Endodermal cell (in vitro differentiated cells): ENCODE measurements at regions not wholly inside any gene's neighbourhood (a gene's known extent, or its start where the extent isn't known, plus 50 kb on each side); places are given as distances from the start of the nearest gene placed in this dataset.

Experiments
- DNase-seq: peaks from one replicate; pipeline ENCODE4 v3.0.0-alpha.2; 2017
- H3K27ac ChIP-seq: 2 replicates; pipeline ENCODE4 v1.5.1; 2013; ENCODE audit warnings: mild to moderate bottlenecking, low read depth, low read length, moderate library complexity
- H3K27me3 ChIP-seq: 2 replicates; pipeline ENCODE4 v1.6.1; 2013; ENCODE audit warnings: mild to moderate bottlenecking, low read length, moderate library complexity; ENCODE audit not compliant: insufficient read depth, control insufficient read depth, poor library complexity, severe bottlenecking
- H3K36me3 ChIP-seq: 2 replicates; pipeline ENCODE4 v1.7.0; 2013; ENCODE audit warnings: mild to moderate bottlenecking, low read length, moderate library complexity; ENCODE audit not compliant: control insufficient read depth, insufficient read depth
- H3K4me1 ChIP-seq: one replicate; pipeline ENCODE4 v1.7.0; 2013; ENCODE audit warnings: low read length; ENCODE audit not compliant: control insufficient read depth, insufficient read depth
- H3K4me3 ChIP-seq: 2 replicates; pipeline ENCODE4 v1.5.1; 2013; ENCODE audit warnings: mild to moderate bottlenecking, low read length, moderate library complexity
- H3K9ac ChIP-seq: 2 replicates; pipeline ENCODE4 v1.6.1; 2013; ENCODE audit warnings: mild to moderate bottlenecking, low read length, moderate library complexity; ENCODE audit not compliant: poor library complexity, severe bottlenecking; ENCODE audit errors: extremely low read depth
- H3K9me3 ChIP-seq: 2 replicates; pipeline ENCODE4 v1.6.1; 2013; ENCODE audit warnings: mild to moderate bottlenecking, low read length, moderate library complexity; ENCODE audit not compliant: control insufficient read depth
- H3K27ac Mint-ChIP-seq: 2 replicates; pipeline ENCODE4 v1.8.0; 2020; ENCODE audit warnings: mixed read lengths
- H3K27me3 Mint-ChIP-seq: 2 replicates; pipeline ENCODE4 v1.8.0; 2021; ENCODE audit warnings: mild to moderate bottlenecking, mixed read lengths; ENCODE audit not compliant: insufficient read depth
- H3K36me3 Mint-ChIP-seq: 2 replicates; pipeline ENCODE4 v1.8.0; 2020; ENCODE audit warnings: low read depth, mixed read lengths
- H3K4me1 Mint-ChIP-seq: 2 replicates; pipeline ENCODE4 v1.8.0; 2020; ENCODE audit warnings: mixed read lengths
- H3K4me3 Mint-ChIP-seq: 2 replicates; pipeline ENCODE4 v1.8.0; 2020; ENCODE audit warnings: mild to moderate bottlenecking, moderate library complexity, mixed read lengths
- H3K9me3 Mint-ChIP-seq: 2 replicates; pipeline ENCODE4 v1.8.0; 2020; ENCODE audit warnings: mild to moderate bottlenecking, mixed read lengths
- WGBS, 2 experiments: methylation state at CpG; one replicate each; pipeline versions ENCODE4 v1.1.5 to v1.1.7; 2013; ENCODE audit warnings: missing lambda C conversion rate in 2 of 2, mixed read lengths in 1 of 2; ENCODE audit not compliant: insufficient coverage in 1 of 2, insufficient read length in 1 of 2; 5-methylcytosine and 5-hydroxymethylcytosine counted together
- TF ChIP-seq, protein P1 (sequence below): fragments of 200-600 bp; sonication (generic); conservative IDR thresholded peaks from 2 replicates; pipeline ENCODE4 v1.5.0; 2021; ENCODE audit warnings: antibody characterized with exemption, mild to moderate bottlenecking

DNA sequence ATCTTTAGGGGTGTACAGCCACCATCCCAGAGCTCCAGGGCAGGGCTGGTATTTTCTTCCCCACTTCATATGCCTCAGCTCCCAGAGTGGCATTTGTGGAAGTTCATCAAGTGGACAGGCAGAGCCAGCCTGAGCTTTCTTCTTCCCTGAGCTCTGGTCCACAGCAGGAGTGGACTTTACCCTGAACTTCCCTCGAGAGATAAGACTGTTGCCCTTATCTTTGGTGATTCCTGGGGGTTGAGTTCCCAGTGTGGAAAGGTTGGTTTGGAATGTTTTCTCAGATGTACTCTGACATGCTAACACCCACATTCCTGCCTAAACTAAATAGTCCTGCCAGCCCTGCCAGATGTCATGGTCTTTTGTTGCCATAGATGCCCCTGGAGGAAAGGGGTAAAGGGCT lies 62.0 kb upstream of the LGALSL start:
- no peak overlapping the region for H3K9ac ChIP-seq
- H3K27me3 ChIP-seq, result no peaks in the 10 kb centered on the region
- no peak overlapping the region for H3K4me3 Mint-ChIP-seq
- 60% methylated on average over 1 of the region's 1 CpG; no CpG with 5 or more reads in 1 of the 2 experiments for WGBS, 2 experiments
- H3K4me1 Mint-ChIP-seq, result peaks cover 21% of the 10 kb centered on the region
- peaks cover 22% of the 10 kb centered on the region for H3K9me3 Mint-ChIP-seq
- TF ChIP-seq, protein P1, sequence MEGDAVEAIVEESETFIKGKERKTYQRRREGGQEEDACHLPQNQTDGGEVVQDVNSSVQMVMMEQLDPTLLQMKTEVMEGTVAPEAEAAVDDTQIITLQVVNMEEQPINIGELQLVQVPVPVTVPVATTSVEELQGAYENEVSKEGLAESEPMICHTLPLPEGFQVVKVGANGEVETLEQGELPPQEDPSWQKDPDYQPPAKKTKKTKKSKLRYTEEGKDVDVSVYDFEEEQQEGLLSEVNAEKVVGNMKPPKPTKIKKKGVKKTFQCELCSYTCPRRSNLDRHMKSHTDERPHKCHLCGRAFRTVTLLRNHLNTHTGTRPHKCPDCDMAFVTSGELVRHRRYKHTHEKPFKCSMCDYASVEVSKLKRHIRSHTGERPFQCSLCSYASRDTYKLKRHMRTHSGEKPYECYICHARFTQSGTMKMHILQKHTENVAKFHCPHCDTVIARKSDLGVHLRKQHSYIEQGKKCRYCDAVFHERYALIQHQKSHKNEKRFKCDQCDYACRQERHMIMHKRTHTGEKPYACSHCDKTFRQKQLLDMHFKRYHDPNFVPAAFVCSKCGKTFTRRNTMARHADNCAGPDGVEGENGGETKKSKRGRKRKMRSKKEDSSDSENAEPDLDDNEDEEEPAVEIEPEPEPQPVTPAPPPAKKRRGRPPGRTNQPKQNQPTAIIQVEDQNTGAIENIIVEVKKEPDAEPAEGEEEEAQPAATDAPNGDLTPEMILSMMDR, result no peak
- peaks cover 17% of the 10 kb centered on the region for H3K9me3 ChIP-seq
- DNase-seq, result no peak
- H3K36me3 ChIP-seq, result no peaks in the 10 kb centered on the region
- H3K27me3 Mint-ChIP-seq, result peaks cover 2% of the 10 kb centered on the region
- peak overlapping the region; percentile 72 for H3K27ac Mint-ChIP-seq
- peaks cover 9% of the 10 kb centered on the region for H3K4me1 ChIP-seq
- no peaks in the 10 kb centered on the region for H3K36me3 Mint-ChIP-seq
- peak overlapping the region; percentile 12 for H3K4me3 ChIP-seq
- no peak overlapping the region for H3K27ac ChIP-seq

DNA sequence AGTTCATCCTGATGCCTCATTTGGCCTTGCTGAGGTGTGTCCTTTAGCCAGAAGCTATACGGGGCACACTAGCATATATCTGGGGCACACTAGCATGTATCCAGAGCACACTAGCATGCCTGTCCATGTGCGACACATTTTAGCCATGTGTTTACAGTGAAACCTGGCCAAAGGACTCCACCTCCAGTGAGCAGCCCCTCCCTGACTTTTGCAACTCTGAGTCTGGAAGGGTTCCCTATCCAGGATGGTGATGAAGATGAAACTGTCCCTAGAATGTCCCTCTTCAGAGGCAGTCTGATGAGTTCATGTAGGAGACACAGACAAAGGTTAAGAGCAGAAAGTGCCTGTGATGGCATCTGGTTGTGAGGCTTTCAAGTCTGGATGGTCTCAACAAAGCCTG lies 61.4 kb upstream of the LGALSL start:
- Histone ChIP-seq H3K4me1 (peaks cover 9% of the 10 kb centered on the region), H3K9me3 (peaks cover 17% of the 10 kb centered on the region), H3K27ac (no peak overlapping the region), H3K36me3 (no peaks in the 10 kb centered on the region), H3K27me3 (no peaks in the 10 kb centered on the region), H3K9ac (no peak overlapping the region), H3K4me3 (no peak overlapping the region)
- WGBS, 2 experiments, result 97 to 100% methylated on average over 2 of the region's 2 CpGs
- TF ChIP-seq, protein P1, result no peak
- Mint-ChIP-seq H3K4me3 (no peak overlapping the region), H3K9me3 (peaks cover 18% of the 10 kb centered on the region), H3K27ac (no peak overlapping the region), H3K27me3 (peaks cover 2% of the 10 kb centered on the region), H3K4me1 (peaks cover 19% of the 10 kb centered on the region), H3K36me3 (no peaks in the 10 kb centered on the region)
- DNase-seq, result no peak

DNA sequence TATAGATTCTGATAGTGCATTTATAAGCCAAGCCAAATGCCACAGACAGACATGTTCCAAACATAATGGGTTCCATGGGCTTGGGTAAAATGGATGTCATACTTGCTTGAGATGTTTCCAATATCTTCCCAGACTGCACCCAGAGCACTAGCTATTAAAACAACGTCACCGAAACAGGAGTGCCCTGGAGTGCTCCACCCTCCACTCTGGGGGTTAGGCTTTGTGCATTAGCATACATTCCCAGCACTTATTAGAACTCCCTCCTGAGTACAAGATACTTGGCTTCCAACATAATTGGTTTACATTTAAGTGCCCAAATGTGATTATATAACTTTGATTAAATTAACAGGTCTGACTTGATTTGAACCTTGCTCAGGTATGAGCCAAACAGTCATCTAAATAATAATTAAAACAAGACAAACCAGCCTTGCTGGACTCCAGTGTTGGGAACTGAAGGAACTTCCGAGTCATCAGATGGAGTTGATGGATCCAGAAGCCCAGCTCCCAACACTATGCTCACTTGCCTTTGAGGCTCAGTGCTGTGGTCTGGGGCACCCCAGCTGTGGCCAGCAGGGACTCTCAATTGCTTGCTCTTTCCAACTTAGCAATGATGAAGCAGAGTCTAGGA lies 60.5 kb upstream of the LGALSL start:
- DNase-seq, result no peak
- H3K27me3 Mint-ChIP-seq, result peaks cover 7% of the 10 kb centered on the region
- H3K27ac ChIP-seq, result no peak overlapping the region
- H3K27me3 ChIP-seq, result no peaks in the 10 kb centered on the region
- no peak overlapping the region for H3K4me3 ChIP-seq
- TF ChIP-seq, protein P1, result no peak
- no peak overlapping the region for H3K4me3 Mint-ChIP-seq
- no peaks in the 10 kb centered on the region for H3K36me3 ChIP-seq
- peaks cover 9% of the 10 kb centered on the region for H3K4me1 ChIP-seq
- peaks cover 17% of the 10 kb centered on the region for H3K9me3 ChIP-seq
- H3K9me3 Mint-ChIP-seq, result peaks cover 17% of the 10 kb centered on the region
- 89 to 93% methylated on average over 3 of the region's 3 CpGs for WGBS, 2 experiments
- H3K27ac Mint-ChIP-seq, result no peak overlapping the region
- no peaks in the 10 kb centered on the region for H3K36me3 Mint-ChIP-seq
- H3K4me1 Mint-ChIP-seq, result peaks cover 19% of the 10 kb centered on the region
- H3K9ac ChIP-seq, result no peak overlapping the region
